ENCODE measurements at regions not wholly inside any gene's neighbourhood (a gene's known extent, or its start where the extent isn't known, plus 50 kb on each side); places are given as distances from the start of the nearest gene placed in this dataset.

DNA sequence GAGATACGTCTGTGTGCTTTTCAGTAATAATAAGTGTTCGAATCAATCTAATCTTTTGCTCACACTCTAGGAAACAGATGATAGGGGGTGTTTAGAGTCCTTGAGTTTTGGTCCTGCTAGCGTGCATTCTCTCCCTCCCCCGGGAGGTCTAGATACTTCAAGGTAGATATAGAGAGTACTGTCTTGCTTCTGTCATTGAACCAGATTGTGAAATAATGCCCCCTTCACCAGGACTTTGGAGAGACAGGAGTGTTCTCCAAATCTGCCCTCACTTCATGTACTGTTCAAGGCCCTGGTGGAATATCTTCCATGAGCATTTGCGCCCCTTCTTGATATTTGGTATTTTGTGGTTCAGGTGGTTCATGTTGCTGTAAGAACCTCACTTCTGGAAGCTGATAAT is 59.4 kb upstream of the MGAT5 start:
- no peak for DNase-seq

DNA sequence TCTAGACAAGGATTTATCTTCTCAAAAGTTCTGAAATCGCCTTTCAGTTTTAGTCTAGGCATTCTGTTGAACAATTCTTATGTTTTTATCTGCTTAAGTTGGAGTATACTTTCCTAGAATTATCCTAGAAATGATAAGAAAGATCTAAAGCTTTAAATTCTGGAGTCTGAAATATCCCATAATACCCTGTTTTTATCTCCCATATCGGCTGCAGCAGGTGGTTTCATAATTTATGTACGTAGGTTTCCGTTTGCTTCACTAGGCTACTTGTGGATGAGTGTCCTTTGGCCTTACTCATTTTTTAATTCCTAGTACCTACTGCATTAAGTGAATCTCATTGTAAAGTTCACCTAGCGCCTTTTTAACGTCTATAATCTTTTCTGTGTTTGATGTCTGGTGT is 58.5 kb upstream of the MGAT5 start:
- no peak for DNase-seq

DNA sequence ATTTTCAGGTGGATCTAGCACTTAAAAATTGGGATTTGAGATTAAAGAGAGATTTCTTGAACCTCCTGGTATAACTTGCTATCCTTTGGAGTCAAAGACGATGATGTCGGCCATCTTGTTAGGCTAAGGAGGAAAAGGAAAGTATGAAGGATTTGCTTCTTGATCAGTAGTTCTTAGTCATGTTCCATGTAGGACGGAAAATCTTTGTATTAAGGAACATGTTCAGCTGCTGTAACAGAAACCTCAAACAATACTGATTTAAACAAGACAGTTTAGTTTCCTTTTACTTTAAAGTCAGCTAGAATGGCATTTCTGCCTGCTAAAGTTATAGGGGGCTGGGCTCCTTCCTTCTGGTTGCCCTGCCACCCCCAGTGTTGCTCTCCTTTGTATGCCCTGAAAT is 56.4 kb upstream of the MGAT5 start:
- DNase-seq = no peak

DNA sequence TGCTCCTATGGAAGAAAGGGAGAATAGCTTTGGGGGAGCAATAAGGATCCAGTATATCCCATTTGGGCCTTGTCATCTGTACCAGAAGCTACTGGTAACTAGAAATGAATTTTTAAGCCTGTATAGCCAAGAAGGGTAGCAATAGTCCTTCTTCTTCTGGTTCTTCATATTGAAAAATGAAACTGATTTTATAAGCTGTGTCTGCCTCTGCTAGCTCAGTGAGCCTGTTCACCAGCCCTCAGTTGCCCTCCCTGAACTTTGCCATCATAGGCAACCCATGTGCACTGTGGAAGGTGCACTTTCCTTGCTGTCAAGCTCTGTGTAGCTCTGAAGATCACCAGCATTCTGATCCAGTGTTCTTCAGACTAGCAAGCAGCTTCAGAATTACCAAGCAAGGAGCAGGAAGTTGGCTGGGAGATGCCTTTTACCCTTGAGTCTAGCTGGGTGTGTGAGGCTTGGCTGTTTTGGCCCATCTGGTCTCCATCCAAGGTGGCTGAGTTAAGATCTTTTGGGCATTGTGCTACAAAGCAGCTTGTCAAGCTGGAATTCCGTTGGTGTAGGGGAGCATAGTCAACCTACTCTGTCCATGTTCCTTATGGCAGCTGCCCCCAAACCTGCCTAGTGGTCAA is 55.8 kb upstream of the MGAT5 start:
- no peak for DNase-seq

DNA sequence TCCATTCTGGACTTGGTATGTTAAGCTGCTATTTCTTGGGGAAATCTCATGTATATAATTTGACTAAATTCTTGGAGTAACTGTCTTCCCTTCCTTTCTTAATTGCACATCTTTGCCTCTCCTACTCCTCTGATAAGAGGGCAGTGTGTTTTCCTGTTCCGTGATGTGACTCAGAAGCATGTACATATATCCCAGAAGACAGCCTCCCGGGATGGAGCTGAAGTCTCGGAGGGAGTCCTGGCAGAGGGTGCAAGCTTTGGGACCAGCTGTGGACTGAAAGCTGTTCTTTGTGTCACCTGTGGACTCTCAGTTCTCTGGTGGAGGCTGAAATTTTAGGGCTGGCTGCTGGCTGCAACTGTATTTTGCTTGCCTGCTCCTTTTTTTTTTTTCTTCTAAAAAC is 54.7 kb upstream of the MGAT5 start:
- no peak for DNase-seq

DNA sequence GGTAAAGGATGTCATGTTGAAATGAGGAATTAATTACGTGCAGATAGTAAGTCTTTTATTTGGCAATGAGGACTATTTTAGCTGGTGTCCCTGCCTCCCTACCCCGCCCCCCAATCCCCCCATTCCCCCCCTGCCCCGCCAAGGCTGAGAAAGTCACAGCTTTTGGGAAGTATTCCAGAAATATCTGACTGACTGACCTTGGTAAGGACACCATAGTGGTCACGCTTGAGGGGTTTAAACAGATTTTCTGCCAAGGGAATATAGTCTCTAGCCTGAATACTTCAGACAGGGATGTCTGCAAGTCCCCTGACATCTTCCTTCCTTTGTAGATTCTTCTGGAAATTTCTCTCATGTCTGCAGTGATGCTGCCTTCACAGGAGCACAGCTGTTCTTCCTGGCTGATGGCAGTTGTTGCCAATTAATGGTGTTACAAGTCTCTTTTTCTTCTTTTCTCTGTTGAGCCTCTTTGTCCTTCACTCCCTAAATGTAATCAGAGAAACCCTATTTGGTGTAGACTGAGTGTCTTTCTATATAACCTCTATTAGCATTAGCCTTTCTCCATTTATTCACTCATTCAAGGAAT is 53.7 kb upstream of the MGAT5 start:
- DNase-seq = no peak

DNA sequence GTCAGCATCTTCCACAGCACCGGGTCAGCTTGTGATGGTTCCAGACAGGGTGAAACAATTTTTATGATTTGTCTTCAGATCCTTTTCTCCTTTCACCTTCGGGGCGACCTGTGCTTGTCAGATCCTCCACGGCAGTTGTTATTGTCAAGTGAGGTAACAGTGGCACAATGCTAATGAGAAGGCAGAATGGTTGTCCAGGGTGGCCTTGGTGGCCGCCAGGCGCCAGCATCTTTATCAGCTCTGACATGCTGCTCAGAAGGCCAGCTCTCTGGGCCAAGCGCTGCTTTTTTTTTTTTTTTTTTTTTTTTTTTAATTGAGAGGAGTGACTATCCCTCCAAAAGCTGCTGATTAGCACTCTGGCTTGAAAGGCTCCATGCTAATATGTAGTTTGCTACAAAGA is 52.3 kb upstream of the MGAT5 start:
- DNase-seq = no peak

DNA sequence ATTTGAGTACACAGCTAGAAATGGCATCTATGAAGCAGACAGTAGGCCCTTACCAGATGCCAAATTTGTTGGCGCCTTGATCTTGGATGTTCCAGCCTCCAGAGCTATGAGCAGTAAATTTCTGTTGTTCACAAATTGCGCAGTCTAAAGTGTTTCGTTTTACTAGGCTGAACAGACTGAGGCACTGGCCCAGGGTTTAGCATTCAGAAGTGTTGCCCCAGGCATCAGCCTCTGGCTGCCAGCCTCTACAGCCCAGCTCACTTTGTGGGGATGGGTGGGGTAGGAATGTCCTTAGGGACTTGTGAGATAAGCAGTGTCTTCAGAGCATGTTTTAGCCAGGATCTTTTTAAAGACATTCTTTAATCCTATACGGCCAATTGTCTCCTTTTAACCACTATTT is 51.5 kb upstream of the MGAT5 start:
- no peak for DNase-seq

DNA sequence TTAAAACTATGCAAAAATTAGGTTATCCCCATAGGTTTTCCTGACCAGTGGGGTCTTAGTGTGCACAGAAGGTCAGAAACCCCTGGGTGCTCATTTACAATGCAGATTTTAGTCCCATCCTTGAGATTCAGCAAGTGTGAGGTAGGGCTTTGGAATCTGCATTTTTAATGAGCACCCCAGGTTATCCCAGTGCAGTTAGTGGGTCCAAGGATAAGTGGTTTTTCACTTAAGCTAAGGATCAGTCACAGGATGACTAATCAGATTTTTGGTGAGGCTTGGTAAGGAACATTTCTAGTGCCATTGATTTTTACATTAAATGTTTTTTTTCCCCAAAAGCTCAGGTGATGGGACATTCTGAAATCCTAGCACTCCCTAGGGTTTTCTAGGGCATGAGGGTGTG is 50.7 kb upstream of the MGAT5 start:
- no peak for DNase-seq

Measured in activated CD4-positive, alpha-beta T cell treated with anti-CD3 and anti-CD28 coated beads, Interleukin-2, Interleukin-6, amounts not matched to agents 100 ng/mL and 50 ng/mL, durations not matched to agents 16 hours and 8 hours (primary cell).